Vagina (tissue), 2 donors: ENCODE measurements at regions not wholly inside any gene's neighbourhood (a gene's known extent, or its start where the extent isn't known, plus 50 kb on each side); places are given as distances from the start of the nearest gene placed in this dataset.

Experiments used
- DNase-seq, 2 donors: peaks; one replicate each; pipeline ENCODE4 v3.0.0-alpha.2; 2017; ENCODE audit errors: extremely low spot score in 2 of 2
- H3K27ac ChIP-seq: fragments of 200-600 bp; sonication (generic); one replicate; pipeline ENCODE4 v1.5.1; 2019
- H3K27me3 ChIP-seq: fragments of 200-600 bp; sonication (generic); one replicate; pipeline ENCODE4 v1.5.1; 2019
- H3K36me3 ChIP-seq, 2 donors: fragments of 200-600 bp; sonication (generic); one replicate each; pipeline ENCODE4 v1.5.1; 2017 to 2019
- H3K4me1 ChIP-seq: fragments of 200-600 bp; sonication (generic); one replicate; pipeline ENCODE4 v1.5.1; 2019
- H3K4me3 ChIP-seq, 2 donors: fragments of 200-600 bp; sonication (generic); 1 replicate in 1 of 2; 2 replicates in 1 of 2; pipeline ENCODE4 v1.5.1; 2016 to 2019
- H3K9me3 ChIP-seq: fragments of 200-600 bp; sonication (generic); one replicate; pipeline ENCODE4 v1.5.1; 2019
- POLR2A ChIP-seq, 2 donors: fragments of 450-650 bp; IDR thresholded peaks; one replicate each; pipeline ENCODE4 v1.6.1; 2017; ENCODE audit warnings: antibody characterized with exemption in 2 of 2, mild to moderate bottlenecking in 2 of 2, moderate library complexity in 2 of 2
- POLR2AphosphoS5 ChIP-seq, 2 donors: sonication (generic); formaldehyde crosslinking; IDR thresholded peaks; one replicate each; pipeline ENCODE4 v1.9.0; 2017; ENCODE audit warnings: antibody characterized with exemption in 2 of 2, mild to moderate bottlenecking in 2 of 2, low read depth in 1 of 2; ENCODE audit not compliant: insufficient read depth in 1 of 2
- intact Hi-C: fragments of 100-400 bp; cut with DNase I; formaldehyde crosslinking; loops from one replicate; pipeline ENCODE4 v1.15.1; 2023
- TF ChIP-seq, protein P1 (sequence below), 3 experiments: fragments of 450-650 bp in 2 of 3; fragments of 200-600 bp in 1 of 3; sonication (generic) in 1 of 3; IDR thresholded peaks; one replicate each; pipeline ENCODE4 v1.5.1; 2017 to 2019; ENCODE audit warnings: antibody characterized with exemption in 3 of 3, mild to moderate bottlenecking in 2 of 3, moderate library complexity in 2 of 3

DNA sequence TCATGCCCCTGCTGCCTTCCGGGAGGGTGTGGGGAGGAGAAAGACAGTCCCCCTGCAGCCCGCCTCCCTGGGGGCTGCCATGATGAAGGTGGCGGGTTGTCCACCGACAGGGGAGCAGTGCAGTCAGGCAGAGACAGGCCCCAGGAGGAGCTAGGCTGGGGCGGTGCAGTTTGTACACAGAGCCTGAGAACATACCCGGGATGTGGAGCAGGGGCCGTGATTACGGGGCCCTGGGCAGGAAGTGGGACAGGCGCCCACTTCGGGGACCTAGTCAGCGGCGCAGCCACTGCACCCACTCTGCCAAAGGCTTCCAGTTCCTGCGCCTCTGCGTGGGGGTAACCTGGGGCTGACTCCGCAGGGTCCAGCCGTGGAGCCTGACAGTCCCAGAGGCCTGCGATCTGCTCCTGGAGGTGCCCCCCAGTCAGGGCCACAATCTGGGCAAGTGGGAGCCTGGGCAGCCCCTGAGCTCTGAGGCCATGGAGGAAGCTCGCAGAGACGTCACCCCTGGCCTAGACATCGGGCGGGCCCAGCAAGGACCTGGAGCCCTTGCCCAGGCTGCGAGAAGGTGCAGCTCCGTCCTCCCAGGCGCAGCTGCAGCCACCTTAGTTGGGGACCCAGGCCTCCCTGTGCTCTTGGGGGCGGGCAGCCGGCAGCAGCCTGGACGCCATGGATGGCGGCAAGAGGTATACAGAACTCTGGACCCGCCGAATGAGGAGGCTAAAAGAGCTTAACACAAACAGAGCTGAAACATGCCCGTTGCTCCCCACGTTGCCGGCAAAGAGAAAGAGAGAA, 1356.8 kb downstream of the XPNPEP1 start:
- TF ChIP-seq, protein P1, sequence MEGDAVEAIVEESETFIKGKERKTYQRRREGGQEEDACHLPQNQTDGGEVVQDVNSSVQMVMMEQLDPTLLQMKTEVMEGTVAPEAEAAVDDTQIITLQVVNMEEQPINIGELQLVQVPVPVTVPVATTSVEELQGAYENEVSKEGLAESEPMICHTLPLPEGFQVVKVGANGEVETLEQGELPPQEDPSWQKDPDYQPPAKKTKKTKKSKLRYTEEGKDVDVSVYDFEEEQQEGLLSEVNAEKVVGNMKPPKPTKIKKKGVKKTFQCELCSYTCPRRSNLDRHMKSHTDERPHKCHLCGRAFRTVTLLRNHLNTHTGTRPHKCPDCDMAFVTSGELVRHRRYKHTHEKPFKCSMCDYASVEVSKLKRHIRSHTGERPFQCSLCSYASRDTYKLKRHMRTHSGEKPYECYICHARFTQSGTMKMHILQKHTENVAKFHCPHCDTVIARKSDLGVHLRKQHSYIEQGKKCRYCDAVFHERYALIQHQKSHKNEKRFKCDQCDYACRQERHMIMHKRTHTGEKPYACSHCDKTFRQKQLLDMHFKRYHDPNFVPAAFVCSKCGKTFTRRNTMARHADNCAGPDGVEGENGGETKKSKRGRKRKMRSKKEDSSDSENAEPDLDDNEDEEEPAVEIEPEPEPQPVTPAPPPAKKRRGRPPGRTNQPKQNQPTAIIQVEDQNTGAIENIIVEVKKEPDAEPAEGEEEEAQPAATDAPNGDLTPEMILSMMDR (IDR thresholded peaks at IDR 0.05), result no peak
- no peak for TF ChIP-seq POLR2AphosphoS5 (IDR thresholded peaks at IDR 0.05; ENCODE audit: insufficient read depth in 1 of 2, low read depth in 1 of 2)
- TF ChIP-seq POLR2A (IDR thresholded peaks at IDR 0.05), result no peak

DNA sequence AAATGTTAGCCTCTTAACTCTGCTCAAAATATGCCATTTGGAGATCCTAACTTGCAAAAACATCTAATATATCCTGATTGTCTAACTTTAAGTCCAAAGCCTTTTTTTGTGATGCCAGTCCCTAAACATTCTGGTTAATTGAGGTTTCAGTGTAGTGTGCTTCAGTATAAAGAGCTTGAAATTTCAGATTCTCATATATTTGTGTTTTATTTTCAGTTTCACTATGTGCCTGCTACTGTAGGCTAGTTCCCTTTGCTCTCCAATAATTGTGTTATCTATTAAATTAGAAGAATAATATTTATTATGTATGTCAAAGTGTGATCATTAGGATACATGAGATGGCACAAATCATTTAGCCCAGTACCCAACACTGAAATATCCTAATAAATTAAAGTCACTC, 1361.2 kb downstream of the XPNPEP1 start:
- intact Hi-C loops, result no loop called here
- H3K4me1 ChIP-seq, result no peaks in the 10 kb centered on the region
- no peaks in the 10 kb centered on the region for H3K36me3 ChIP-seq
- TF ChIP-seq POLR2A (IDR thresholded peaks at IDR 0.05) (no peak), POLR2AphosphoS5 (IDR thresholded peaks at IDR 0.05; ENCODE audit: insufficient read depth in 1 of 2, low read depth in 1 of 2) (no peak)
- TF ChIP-seq, protein P1 (IDR thresholded peaks at IDR 0.05), result no peak
- H3K27ac ChIP-seq, result no peak overlapping the region
- no peaks in the 10 kb centered on the region for H3K9me3 ChIP-seq
- H3K27me3 ChIP-seq, result no peaks in the 10 kb centered on the region
- H3K4me3 ChIP-seq, result no peak overlapping the region
- no peak for DNase-seq

More for the DNA sequence above, 1356.8 kb downstream of the XPNPEP1 start:
- no peaks in the 10 kb centered on the region for H3K27me3 ChIP-seq
- intact Hi-C loops, result no loop called here
- H3K27ac ChIP-seq, result no peak overlapping the region
- H3K36me3 ChIP-seq, result no peaks in the 10 kb centered on the region
- DNase-seq, result no peak
- no peaks in the 10 kb centered on the region for H3K9me3 ChIP-seq
- H3K4me1 ChIP-seq, result no peaks in the 10 kb centered on the region
- H3K4me3 ChIP-seq, result no peak overlapping the region

DNA sequence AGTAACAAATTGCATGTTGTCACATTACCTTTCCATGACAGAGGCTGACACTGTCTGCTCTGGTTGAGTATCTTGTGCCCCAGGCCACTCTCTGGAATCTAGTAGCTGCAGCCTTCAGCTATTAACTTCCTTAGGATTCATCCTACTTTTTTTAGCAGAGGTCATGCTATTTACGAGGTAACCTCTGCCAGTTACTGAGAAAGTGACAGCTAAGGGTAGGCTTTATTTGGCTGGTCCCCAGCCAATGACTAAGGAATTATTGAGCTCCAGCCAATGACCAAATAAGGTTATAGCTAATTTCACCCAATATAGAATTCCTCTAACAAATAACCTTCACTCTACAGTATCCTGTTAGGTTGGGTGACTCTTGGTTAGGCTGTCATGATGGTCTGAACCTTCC, 1361.7 kb downstream of the XPNPEP1 start:
- Histone ChIP-seq H3K4me3 (no peak overlapping the region), H3K4me1 (no peaks in the 10 kb centered on the region), H3K27me3 (no peaks in the 10 kb centered on the region), H3K9me3 (no peaks in the 10 kb centered on the region), H3K36me3 (no peaks in the 10 kb centered on the region), H3K27ac (no peak overlapping the region)
- no peak for DNase-seq
- intact Hi-C loops, result no loop called here
- TF ChIP-seq POLR2A (IDR thresholded peaks at IDR 0.05), result no peak
- no peak for TF ChIP-seq POLR2AphosphoS5 (IDR thresholded peaks at IDR 0.05; ENCODE audit: insufficient read depth in 1 of 2, low read depth in 1 of 2)
- TF ChIP-seq, protein P1 (IDR thresholded peaks at IDR 0.05), result no peak

DNA sequence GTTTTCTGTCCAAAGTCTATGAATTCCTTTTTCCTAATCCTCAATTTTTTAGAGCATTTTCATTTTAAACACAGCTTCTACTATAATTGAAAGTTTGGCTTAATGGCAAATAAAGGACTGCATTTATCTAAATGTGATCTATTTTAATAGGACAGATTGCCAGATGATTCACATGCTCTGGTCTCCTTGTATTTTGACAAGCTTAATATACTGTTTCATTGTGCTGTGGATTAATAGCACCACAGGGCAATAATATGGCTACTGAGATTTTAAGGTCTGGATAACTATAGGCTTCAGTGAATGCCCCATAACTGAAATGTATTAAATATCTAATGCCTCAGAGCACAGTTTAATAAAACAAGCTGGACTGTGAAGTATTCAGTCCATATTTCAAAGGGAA, 1362.8 kb downstream of the XPNPEP1 start:
- Histone ChIP-seq H3K27me3 (no peaks in the 10 kb centered on the region), H3K27ac (no peak overlapping the region), H3K36me3 (no peaks in the 10 kb centered on the region), H3K4me3 (no peak overlapping the region), H3K4me1 (no peaks in the 10 kb centered on the region), H3K9me3 (no peaks in the 10 kb centered on the region)
- intact Hi-C loops, result no loop called here
- TF ChIP-seq POLR2AphosphoS5 (IDR thresholded peaks at IDR 0.05; ENCODE audit: insufficient read depth in 1 of 2, low read depth in 1 of 2) (no peak), POLR2A (IDR thresholded peaks at IDR 0.05) (no peak)
- TF ChIP-seq, protein P1 (IDR thresholded peaks at IDR 0.05), result no peak
- DNase-seq, result no peak

DNA sequence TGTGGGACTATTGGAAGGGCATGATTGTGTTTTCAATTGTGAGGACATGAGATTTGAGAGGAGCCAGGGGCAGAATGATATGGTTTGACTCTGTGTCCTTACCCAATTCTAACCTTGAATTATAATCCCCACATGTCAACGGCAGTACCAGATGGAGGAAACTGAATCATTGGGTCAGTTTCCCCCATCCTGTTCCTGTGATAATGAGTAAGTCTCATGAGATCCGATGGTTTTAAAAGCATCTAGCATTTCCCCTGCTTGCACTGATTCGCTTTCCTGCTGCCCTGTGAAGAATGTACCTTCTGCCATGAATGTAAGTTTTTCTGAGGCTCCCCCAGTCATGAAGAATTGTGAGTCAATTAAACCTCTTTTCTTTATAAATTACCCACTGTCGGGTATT, 1367.1 kb downstream of the XPNPEP1 start:
- H3K36me3 ChIP-seq, result no peaks in the 10 kb centered on the region
- TF ChIP-seq POLR2AphosphoS5 (IDR thresholded peaks at IDR 0.05; ENCODE audit: insufficient read depth in 1 of 2, low read depth in 1 of 2) (no peak), POLR2A (IDR thresholded peaks at IDR 0.05) (no peak)
- TF ChIP-seq, protein P1 (IDR thresholded peaks at IDR 0.05), result no peak
- H3K4me3 ChIP-seq, result no peak overlapping the region
- no peak overlapping the region for H3K27ac ChIP-seq
- no peaks in the 10 kb centered on the region for H3K27me3 ChIP-seq
- no peak for DNase-seq
- H3K9me3 ChIP-seq, result no peaks in the 10 kb centered on the region
- H3K4me1 ChIP-seq, result no peaks in the 10 kb centered on the region
- intact Hi-C loops, result no loop called here
